ENCODE measurements at regions not wholly inside any gene's neighbourhood (a gene's known extent, or its start where the extent isn't known, plus 50 kb on each side); places are given as distances from the start of the nearest gene placed in this dataset.

DNA sequence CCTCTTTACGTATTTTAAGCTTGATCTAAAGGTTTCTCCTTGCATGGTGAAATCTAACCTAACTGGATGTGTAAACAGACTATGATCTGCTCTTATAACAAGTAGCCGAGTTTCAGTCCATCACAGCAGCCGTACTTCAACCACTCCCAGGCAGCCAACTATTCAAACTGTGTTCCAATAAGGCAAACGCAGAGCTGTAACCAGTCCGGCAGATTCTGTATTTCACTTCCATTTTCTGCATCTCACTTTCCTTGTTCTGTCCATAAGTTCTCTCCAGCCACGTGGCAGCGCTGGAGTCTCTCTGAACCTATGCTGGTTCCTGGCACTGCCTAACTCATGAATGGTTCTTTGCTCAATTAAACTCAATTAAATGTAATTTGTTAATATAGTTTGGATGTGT lies 132.6 kb downstream of the FHDC1 start:
- Histone ChIP-seq H3K27me3 (ENCODE audit: control insufficient read depth, insufficient read depth, low read length) (no peaks in the 10 kb centered on the region), H3K4me3 (replicated peaks in 1 of 4; ENCODE audit: control extremely low read depth in 1 of 4, insufficient read depth in 1 of 4, low read depth in 3 of 4, low read length in 4 of 4) (no peak overlapping the region), H3K9me3 (ENCODE audit: control insufficient read depth, insufficient read depth, low read depth, low read length) (no peaks in the 10 kb centered on the region), H4K20me1 (ENCODE audit: control insufficient read depth, extremely low read depth, insufficient read depth, low read length) (no peaks in the 10 kb centered on the region), H3K36me3 (ENCODE audit: control insufficient read depth, insufficient read depth, low read length) (no peaks in the 10 kb centered on the region), H3K27ac (ENCODE audit: insufficient read depth, low read length) (no peak overlapping the region), H3K4me1 (ENCODE audit: control insufficient read depth, extremely low read depth, insufficient read depth, low read length) (no peaks in the 10 kb centered on the region), H3K79me2 (ENCODE audit: control insufficient read depth, insufficient read depth, low read length) (no peaks in the 10 kb centered on the region), H2AFZ (ENCODE audit: low read length) (no peak overlapping the region), H3K4me2 (ENCODE audit: extremely low read depth, insufficient read depth, low read length) (no peak overlapping the region), H3K9ac (ENCODE audit: insufficient read depth, low read length) (no peak overlapping the region)
- TF ChIP-seq EZH2 (IDR thresholded peaks at IDR 0.05; ENCODE audit: low read length, missing control alignments), result no peak
- TF ChIP-seq, protein P1, sequence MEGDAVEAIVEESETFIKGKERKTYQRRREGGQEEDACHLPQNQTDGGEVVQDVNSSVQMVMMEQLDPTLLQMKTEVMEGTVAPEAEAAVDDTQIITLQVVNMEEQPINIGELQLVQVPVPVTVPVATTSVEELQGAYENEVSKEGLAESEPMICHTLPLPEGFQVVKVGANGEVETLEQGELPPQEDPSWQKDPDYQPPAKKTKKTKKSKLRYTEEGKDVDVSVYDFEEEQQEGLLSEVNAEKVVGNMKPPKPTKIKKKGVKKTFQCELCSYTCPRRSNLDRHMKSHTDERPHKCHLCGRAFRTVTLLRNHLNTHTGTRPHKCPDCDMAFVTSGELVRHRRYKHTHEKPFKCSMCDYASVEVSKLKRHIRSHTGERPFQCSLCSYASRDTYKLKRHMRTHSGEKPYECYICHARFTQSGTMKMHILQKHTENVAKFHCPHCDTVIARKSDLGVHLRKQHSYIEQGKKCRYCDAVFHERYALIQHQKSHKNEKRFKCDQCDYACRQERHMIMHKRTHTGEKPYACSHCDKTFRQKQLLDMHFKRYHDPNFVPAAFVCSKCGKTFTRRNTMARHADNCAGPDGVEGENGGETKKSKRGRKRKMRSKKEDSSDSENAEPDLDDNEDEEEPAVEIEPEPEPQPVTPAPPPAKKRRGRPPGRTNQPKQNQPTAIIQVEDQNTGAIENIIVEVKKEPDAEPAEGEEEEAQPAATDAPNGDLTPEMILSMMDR (conservative IDR thresholded peaks at IDR 0.05 in 1 of 2, IDR thresholded peaks at IDR 0.05 in 1 of 2; ENCODE audit: low read depth in 1 of 2, low read length in 2 of 2), result no peak
- DNase-seq (ENCODE audit: low read depth in 2 of 2), result no peak

DNA sequence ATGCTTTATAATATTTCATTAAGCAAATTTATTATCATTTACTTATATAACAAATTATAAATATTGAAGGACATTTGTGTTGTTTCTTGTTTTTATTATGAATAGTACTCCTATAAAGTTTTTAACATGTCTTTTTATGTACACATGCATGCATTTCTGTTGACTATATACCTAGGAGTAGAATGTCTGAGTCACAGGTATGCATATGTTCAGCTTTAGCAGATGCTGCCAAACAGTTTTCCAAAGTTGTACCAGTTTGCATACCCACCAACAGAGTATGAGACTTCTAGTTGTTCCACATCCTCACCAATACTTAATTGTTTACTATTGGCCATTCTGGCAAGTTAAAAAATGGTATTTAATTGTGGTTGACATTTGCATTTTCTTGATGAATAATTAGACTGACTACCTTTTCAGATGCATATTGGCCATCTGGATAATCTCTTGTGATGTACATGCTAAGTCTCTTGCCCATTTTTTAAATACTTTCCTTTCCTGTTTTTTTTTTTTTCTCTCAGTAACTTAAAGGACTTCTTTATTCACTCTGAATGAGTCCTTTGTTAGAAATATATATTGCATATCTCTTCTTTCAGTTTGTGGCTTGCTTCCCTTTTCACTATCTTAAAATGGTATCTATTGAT lies 132.2 kb upstream of the TRIM2 start:
- H4K20me1 ChIP-seq (ENCODE audit: control insufficient read depth, extremely low read depth, insufficient read depth, low read length), result no peaks in the 10 kb centered on the region
- no peak overlapping the region for H3K27ac ChIP-seq (ENCODE audit: insufficient read depth, low read length)
- no peaks in the 10 kb centered on the region for H3K79me2 ChIP-seq (ENCODE audit: control insufficient read depth, insufficient read depth, low read length)

DNA sequence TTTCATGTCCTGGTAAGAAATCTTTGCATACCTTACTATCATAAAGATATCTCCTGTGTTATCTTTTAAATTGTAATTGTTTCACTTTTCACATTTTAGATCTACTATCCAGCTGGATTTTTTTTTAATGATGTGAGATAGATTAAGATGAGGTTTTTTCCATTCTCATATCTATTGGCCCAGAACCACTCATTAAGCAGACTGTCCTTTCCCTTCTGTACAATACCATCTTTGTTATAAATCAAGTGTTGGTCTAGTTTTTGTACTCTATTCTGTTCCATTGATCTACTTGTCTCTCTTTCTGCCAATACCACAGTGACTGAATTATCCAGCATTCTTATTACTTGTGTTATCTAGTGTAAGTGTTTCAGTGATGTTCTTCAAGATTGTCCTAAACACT lies 131.6 kb upstream of the TRIM2 start:
- Histone ChIP-seq H4K20me1 (ENCODE audit: control insufficient read depth, extremely low read depth, insufficient read depth, low read length) (no peaks in the 10 kb centered on the region), H3K4me3 (replicated peaks in 1 of 4; ENCODE audit: control extremely low read depth in 1 of 4, insufficient read depth in 1 of 4, low read depth in 3 of 4, low read length in 4 of 4) (no peak overlapping the region), H3K4me2 (ENCODE audit: extremely low read depth, insufficient read depth, low read length) (no peak overlapping the region), H3K27ac (ENCODE audit: insufficient read depth, low read length) (no peak overlapping the region), H2AFZ (ENCODE audit: low read length) (no peak overlapping the region), H3K9me3 (ENCODE audit: control insufficient read depth, insufficient read depth, low read depth, low read length) (no peaks in the 10 kb centered on the region), H3K79me2 (ENCODE audit: control insufficient read depth, insufficient read depth, low read length) (no peaks in the 10 kb centered on the region), H3K9ac (ENCODE audit: insufficient read depth, low read length) (no peak overlapping the region), H3K27me3 (ENCODE audit: control insufficient read depth, insufficient read depth, low read length) (peaks cover 5% of the 10 kb centered on the region), H3K4me1 (ENCODE audit: control insufficient read depth, extremely low read depth, insufficient read depth, low read length) (no peaks in the 10 kb centered on the region), H3K36me3 (ENCODE audit: control insufficient read depth, insufficient read depth, low read length) (no peaks in the 10 kb centered on the region)
- TF ChIP-seq, protein P1 (conservative IDR thresholded peaks at IDR 0.05 in 1 of 2, IDR thresholded peaks at IDR 0.05 in 1 of 2; ENCODE audit: low read depth in 1 of 2, low read length in 2 of 2), result no peak
- TF ChIP-seq EZH2 (IDR thresholded peaks at IDR 0.05; ENCODE audit: low read length, missing control alignments), result no peak
- no peak for DNase-seq (ENCODE audit: low read depth in 2 of 2)

More for the DNA sequence above, 132.2 kb upstream of the TRIM2 start:
- H2AFZ ChIP-seq (ENCODE audit: low read length), result no peak overlapping the region
- H3K9ac ChIP-seq (ENCODE audit: insufficient read depth, low read length), result no peak overlapping the region
- H3K4me1 ChIP-seq (ENCODE audit: control insufficient read depth, extremely low read depth, insufficient read depth, low read length), result no peaks in the 10 kb centered on the region
- no peaks in the 10 kb centered on the region for H3K9me3 ChIP-seq (ENCODE audit: control insufficient read depth, insufficient read depth, low read depth, low read length)
- H3K4me3 ChIP-seq (replicated peaks in 1 of 4; ENCODE audit: control extremely low read depth in 1 of 4, insufficient read depth in 1 of 4, low read depth in 3 of 4, low read length in 4 of 4), result no peak overlapping the region
- no peak overlapping the region for H3K4me2 ChIP-seq (ENCODE audit: extremely low read depth, insufficient read depth, low read length)
- no peaks in the 10 kb centered on the region for H3K36me3 ChIP-seq (ENCODE audit: control insufficient read depth, insufficient read depth, low read length)
- peaks cover 5% of the 10 kb centered on the region for H3K27me3 ChIP-seq (ENCODE audit: control insufficient read depth, insufficient read depth, low read length)
- no peak for DNase-seq (ENCODE audit: low read depth in 2 of 2)
- TF ChIP-seq, protein P1 (conservative IDR thresholded peaks at IDR 0.05 in 1 of 2, IDR thresholded peaks at IDR 0.05 in 1 of 2; ENCODE audit: low read depth in 1 of 2, low read length in 2 of 2), result no peak
- no peak for TF ChIP-seq EZH2 (IDR thresholded peaks at IDR 0.05; ENCODE audit: low read length, missing control alignments)
